HFF-Myc (cell line): ENCODE measurements at regions not wholly inside any gene's neighbourhood (a gene's known extent, or its start where the extent isn't known, plus 50 kb on each side); places are given as distances from the start of the nearest gene placed in this dataset.

Experiments used
- DNase-seq: peaks from one replicate; pipeline ENCODE4 v3.0.0-alpha.2; 2011; ENCODE audit warnings: low read depth; ENCODE audit errors: extremely low read depth
- H3K4me3 ChIP-seq: replicated peaks from 2 replicates; pipeline ENCODE4 v1.5.1; 2011; ENCODE audit warnings: low read depth, mild to moderate bottlenecking, control low read depth, low read length
- CTCF ChIP-seq: IDR thresholded peaks from 2 replicates; pipeline ENCODE4 v1.5.1; 2012; ENCODE audit warnings: mild to moderate bottlenecking, low read depth, low read length, control low read depth; ENCODE audit errors: missing control alignments

GRCh38 chr1:170354246-170354645, 177.7 kb upstream of the GORAB start:
- H3K4me3 ChIP-seq: no peak overlapping the region
- no peak for DNase-seq
- no peak for TF ChIP-seq CTCF

DNA sequence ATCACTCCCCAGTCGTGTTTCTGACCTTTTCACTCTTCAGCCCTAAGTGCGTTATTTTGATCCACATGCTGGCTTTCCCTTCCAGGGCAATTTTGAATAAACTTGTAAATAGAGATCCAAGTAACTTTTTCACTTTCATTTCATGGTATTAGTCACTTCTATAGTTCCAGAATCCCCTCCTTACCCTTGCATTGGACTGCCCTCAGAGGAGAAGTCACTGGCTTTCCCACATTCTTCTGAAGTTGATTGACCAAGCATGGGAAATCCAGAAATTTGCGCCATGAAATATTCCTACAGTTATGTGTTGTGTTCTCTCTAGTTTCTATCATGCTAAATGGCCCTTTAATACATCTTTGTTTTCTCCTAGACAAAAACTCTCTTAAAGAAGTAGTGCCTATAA, 177.3 kb upstream of the GORAB start:
- TF ChIP-seq CTCF: no peak
- no peak for DNase-seq
- no peak overlapping the region for H3K4me3 ChIP-seq

DNA sequence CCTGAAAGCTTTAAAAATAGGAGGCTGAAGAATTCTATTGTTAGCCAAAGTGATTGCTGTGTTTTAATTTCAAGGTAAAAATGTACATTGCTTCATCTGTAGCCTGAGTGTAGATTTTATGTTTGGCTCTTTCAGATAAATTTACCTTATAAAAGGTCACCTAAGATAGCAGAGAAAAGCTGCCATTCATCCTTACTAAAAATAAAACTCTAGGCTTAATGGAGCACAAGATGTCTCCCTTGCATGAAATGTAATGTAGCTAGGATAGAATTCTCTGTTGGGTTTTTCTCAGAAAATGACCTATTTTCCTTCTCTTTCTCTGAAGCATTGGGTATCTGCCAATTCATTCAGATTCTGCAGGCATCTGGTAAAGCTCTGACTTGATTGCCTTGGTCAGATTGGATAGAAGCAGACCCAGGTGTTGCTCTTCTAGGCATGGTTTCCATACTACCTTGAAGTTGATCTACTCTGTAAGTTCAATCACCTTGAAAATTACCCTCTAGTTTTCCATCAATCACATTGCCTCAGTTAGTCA, 176.6 kb upstream of the GORAB start:
- no peak for TF ChIP-seq CTCF
- H3K4me3 ChIP-seq: no peak overlapping the region
- no peak for DNase-seq

DNA sequence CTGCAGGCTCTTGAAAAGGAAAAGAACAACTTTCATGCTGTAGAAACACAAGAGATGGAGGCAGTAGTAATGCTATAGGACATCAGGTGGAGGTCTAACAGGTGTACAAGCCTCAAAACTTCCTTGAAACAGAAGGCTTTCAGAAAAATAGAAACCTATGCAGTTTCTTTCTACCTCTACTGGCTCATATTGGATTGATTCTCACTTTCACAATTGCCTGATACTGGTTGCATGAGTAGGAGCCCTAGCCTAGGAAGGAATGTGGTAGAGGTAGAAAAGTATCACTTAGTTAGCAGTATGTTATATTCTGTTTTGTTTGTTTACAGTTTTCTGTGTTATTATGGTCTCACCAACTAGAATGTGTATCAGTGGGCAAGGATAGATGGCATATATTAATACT, 175.4 kb upstream of the GORAB start:
- no peak for TF ChIP-seq CTCF
- H3K4me3 ChIP-seq: no peak overlapping the region
- DNase-seq: no peak

DNA sequence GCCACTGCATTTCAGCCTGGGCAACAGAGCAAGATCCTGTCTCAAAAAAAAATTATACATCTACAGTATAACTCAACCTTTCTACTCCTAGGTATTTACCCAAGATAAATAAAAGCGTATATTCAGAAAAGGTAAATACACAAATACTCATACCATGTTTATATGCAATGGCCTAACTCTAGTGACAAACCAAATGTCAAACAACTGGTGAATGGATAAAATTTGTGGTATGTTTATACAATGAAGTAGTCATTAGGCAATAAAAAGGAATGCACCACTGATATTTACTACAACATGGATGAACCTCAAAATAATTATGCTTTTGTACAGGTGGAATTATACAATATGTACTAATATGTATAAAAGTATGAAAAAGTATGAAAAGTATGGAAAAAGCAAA, 174.2 kb upstream of the GORAB start:
- no peak for DNase-seq
- H3K4me3 ChIP-seq: no peak overlapping the region
- no peak for TF ChIP-seq CTCF

DNA sequence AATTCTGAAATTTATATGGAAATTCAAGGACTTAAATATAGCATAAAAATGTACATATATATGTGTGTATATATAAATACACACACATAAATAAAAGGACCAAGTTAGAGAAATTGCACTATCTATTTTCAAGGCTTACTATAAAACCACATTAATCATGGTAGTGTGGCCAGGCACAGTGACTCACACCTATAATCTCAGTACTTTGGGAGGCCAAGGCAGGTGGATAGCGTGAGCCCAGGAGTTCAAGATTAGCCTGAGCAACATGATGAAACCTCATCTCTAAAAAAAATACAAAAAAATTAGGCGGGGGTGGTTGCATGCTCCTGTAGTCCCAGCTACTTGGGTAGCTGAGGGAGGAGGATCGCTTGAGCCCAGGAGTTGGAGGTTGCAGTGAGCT, 171.4 kb upstream of the GORAB start:
- TF ChIP-seq CTCF: no peak
- no peak overlapping the region for H3K4me3 ChIP-seq
- DNase-seq: no peak

DNA sequence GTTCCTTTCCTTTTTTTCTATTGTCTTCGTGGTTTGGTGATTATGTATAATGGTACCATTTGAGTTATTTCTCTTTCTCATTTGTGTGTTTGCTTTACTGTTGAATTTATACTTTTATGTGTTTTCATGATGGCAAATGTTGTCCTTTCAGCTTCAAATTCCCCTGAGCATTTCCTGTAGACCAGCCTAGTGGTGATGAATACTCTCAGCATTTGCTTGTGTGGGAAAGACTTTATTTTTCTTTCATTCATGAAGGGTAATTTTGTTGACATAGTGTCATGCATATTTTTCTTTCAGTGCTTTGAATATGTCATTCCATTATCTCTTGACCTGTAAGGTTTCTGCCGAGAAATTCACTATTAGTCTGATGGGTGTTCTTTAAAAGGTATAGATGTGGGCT, 166.6 kb upstream of the GORAB start:
- H3K4me3 ChIP-seq: no peak overlapping the region
- no peak for DNase-seq
- no peak for TF ChIP-seq CTCF
